IMR-90 (cell line): ENCODE measurements at regions not wholly inside any gene's neighbourhood (a gene's known extent, or its start where the extent isn't known, plus 50 kb on each side); places are given as distances from the start of the nearest gene placed in this dataset.

Experiments
- ATAC-seq: fragments of 200-7000 bp; cut with Tn5 transposase; 2 replicates; pipeline ENCODE4 v1.9.1; 2020; ENCODE audit warnings: low read depth, mild to moderate bottlenecking, moderate library complexity
- BruUV-seq: library from RNA; stranded (reverse); fragments of 400-500 nt; replicated peaks from 2 replicates; lab custom pipeline; 2021; lab: Mats Ljungman, UMichigan
- CTCF ChIA-PET: fragments of 300-600 bp; formaldehyde crosslinking; extraction: SDS; loops from one replicate; lab custom pipeline; 2021; ENCODE audit warnings: antibody characterized with exemption; lab: Yijun Ruan, JAX
- POLR2A ChIA-PET: fragments of 300-600 bp; sonication (Branson Sonifier 250); formaldehyde crosslinking; loops from one replicate; lab custom pipeline; 2022; ENCODE audit warnings: antibody characterized with exemption; ENCODE audit not compliant: unreplicated experiment; lab: Charles Lee
- DNase-seq: peaks from one replicate; pipeline ENCODE4 v3.0.0; 2013
- H2AFZ ChIP-seq: replicated peaks from 2 replicates; pipeline ENCODE3; 2013; ENCODE audit warnings: low read length, mild to moderate bottlenecking; ENCODE audit not compliant: poor library complexity
- H2AK5ac ChIP-seq: 2 replicates; pipeline ENCODE4 v1.6.1; 2013; ENCODE audit warnings: low read depth, low read length, inconsistent platforms
- H2AK9ac ChIP-seq: replicated peaks from 2 replicates; pipeline ENCODE3; 2013; ENCODE audit warnings: mild to moderate bottlenecking, low read depth, low read length, moderate library complexity; ENCODE audit not compliant: poor library complexity
- H2BK120ac ChIP-seq: 2 replicates; pipeline ENCODE4 v1.6.1; 2013; ENCODE audit warnings: low read depth, low read length, inconsistent platforms
- H2BK15ac ChIP-seq: 3 replicates; pipeline ENCODE4 v1.6.1; 2013; ENCODE audit warnings: low read depth, low read length, inconsistent platforms
- H2BK20ac ChIP-seq: 2 replicates; pipeline ENCODE4 v1.6.1; 2013; ENCODE audit warnings: low read depth, mild to moderate bottlenecking, inconsistent platforms, low read length, moderate library complexity
- H2BK5ac ChIP-seq: 2 replicates; pipeline ENCODE4 v1.6.1; 2013; ENCODE audit warnings: mild to moderate bottlenecking, low read depth, low read length, inconsistent platforms; ENCODE audit not compliant: poor library complexity, severe bottlenecking
- H3K14ac ChIP-seq: replicated peaks from 2 replicates; pipeline ENCODE4 v1.6.1; 2013; ENCODE audit warnings: low read depth, low read length, inconsistent platforms
- H3K18ac ChIP-seq: 2 replicates; pipeline ENCODE4 v1.6.1; 2013; ENCODE audit warnings: low read depth, low read length, control low read depth
- H3K23ac ChIP-seq: 2 replicates; pipeline ENCODE4 v1.6.1; 2013; ENCODE audit warnings: low read depth, low read length, inconsistent platforms
- H3K27ac ChIP-seq: 2 replicates; pipeline ENCODE4 v1.5.1; 2013; ENCODE audit warnings: mild to moderate bottlenecking, control low read depth, low read length; ENCODE audit not compliant: insufficient read depth
- H3K27me3 ChIP-seq: 2 replicates; pipeline ENCODE4 v1.6.1; 2013; ENCODE audit warnings: low read length; ENCODE audit not compliant: control insufficient read depth, insufficient read depth
- H3K36me3 ChIP-seq: 2 replicates; pipeline ENCODE4 v1.6.1; 2013; ENCODE audit warnings: low read length, mixed read lengths; ENCODE audit not compliant: control insufficient read depth, insufficient read depth
- H3K4ac ChIP-seq: 2 replicates; pipeline ENCODE4 v1.6.1; 2013; ENCODE audit warnings: low read depth, low read length, inconsistent platforms
- H3K4me1 ChIP-seq: 2 replicates; pipeline ENCODE4 v1.6.1; 2013; ENCODE audit warnings: low read length, mixed read lengths; ENCODE audit not compliant: control insufficient read depth, insufficient read depth
- H3K4me2 ChIP-seq: 2 replicates; pipeline ENCODE4 v1.6.1; 2013; ENCODE audit warnings: low read depth, mild to moderate bottlenecking, control low read depth, low read length, moderate library complexity
- H3K4me3 ChIP-seq: 2 replicates; pipeline ENCODE4 v1.5.1; 2013; ENCODE audit warnings: low read depth, mild to moderate bottlenecking, control low read depth, low read length, moderate library complexity; ENCODE audit not compliant: insufficient read depth
- H3K56ac ChIP-seq: 2 replicates; pipeline ENCODE4 v1.6.1; 2013; ENCODE audit warnings: low read length, inconsistent platforms; ENCODE audit not compliant: insufficient read depth; ENCODE audit errors: extremely low read depth
- H3K79me1 ChIP-seq, 2 experiments: 2 replicates each; pipeline ENCODE4 v1.6.1; 2013; ENCODE audit warnings: low read length in 2 of 2, inconsistent platforms in 1 of 2, low read depth in 1 of 2
- H3K9ac ChIP-seq: 2 replicates; pipeline ENCODE4 v1.6.1; 2013; ENCODE audit warnings: low read depth, low read length, control low read depth
- H3K9me1 ChIP-seq: 2 replicates; pipeline ENCODE4 v1.6.1; 2013; ENCODE audit warnings: low read length, inconsistent platforms; ENCODE audit not compliant: insufficient read depth
- H3K9me3 ChIP-seq: 2 replicates; pipeline ENCODE4 v1.6.1; 2013; ENCODE audit warnings: low read length; ENCODE audit not compliant: control insufficient read depth, insufficient read depth
- H4K20me1 ChIP-seq: 2 replicates; pipeline ENCODE4 v1.6.1; 2013; ENCODE audit warnings: low read length, inconsistent platforms; ENCODE audit not compliant: insufficient read depth
- H4K5ac ChIP-seq: 2 replicates; pipeline ENCODE4 v1.6.1; 2013; ENCODE audit warnings: mild to moderate bottlenecking, low read depth, low read length, control low read depth
- H4K8ac ChIP-seq, 2 experiments: 2 replicates each; pipeline ENCODE4 v1.6.1; 2013; ENCODE audit warnings: low read depth in 2 of 2, low read length in 2 of 2, control low read depth in 1 of 2, inconsistent platforms in 1 of 2
- H4K91ac ChIP-seq: 2 replicates; pipeline ENCODE4 v1.6.1; 2013; ENCODE audit warnings: low read depth, low read length, inconsistent platforms; ENCODE audit not compliant: insufficient read depth
- BHLHE40 ChIP-seq: fragments of 150-350 bp; IDR thresholded peaks from 2 replicates; pipeline ENCODE4 v1.6.1; 2016; ENCODE audit warnings: mild to moderate bottlenecking, low read depth, low read length
- CHD1 ChIP-seq: IDR thresholded peaks from 2 replicates; pipeline ENCODE4 v1.6.1; 2012; ENCODE audit warnings: low read depth, low read length, improper control_type of control experiment
- FOS ChIP-seq: fragments of 150-350 bp; IDR thresholded peaks from 2 replicates; pipeline ENCODE4 v1.6.1; 2016; ENCODE audit warnings: low read depth, low read length
- MAFK ChIP-seq: IDR thresholded peaks from 2 replicates; pipeline ENCODE4 v1.6.1; 2012; ENCODE audit warnings: low read depth, low read length, improper control_type of control experiment
- MAZ ChIP-seq: IDR thresholded peaks from 2 replicates; pipeline ENCODE4 v1.6.1; 2012; ENCODE audit warnings: low read depth, mild to moderate bottlenecking, low read length, improper control_type of control experiment, moderate library complexity, borderline replicate concordance
- NFE2L2 ChIP-seq: fragments of 150-350 bp; IDR thresholded peaks from 2 replicates; pipeline ENCODE4 v1.6.1; 2016; ENCODE audit warnings: low read depth, mild to moderate bottlenecking, low read length
- POLR2A ChIP-seq: IDR thresholded peaks from 2 replicates; pipeline ENCODE4 v1.6.1; 2012; ENCODE audit warnings: mild to moderate bottlenecking, low read depth, low read length
- RAD21 ChIP-seq: IDR thresholded peaks from 2 replicates; pipeline ENCODE4 v1.6.1; 2012; ENCODE audit warnings: low read length, improper control_type of control experiment
- RCOR1 ChIP-seq: IDR thresholded peaks from 2 replicates; pipeline ENCODE4 v1.6.1; 2012; ENCODE audit warnings: mild to moderate bottlenecking, low read length, improper control_type of control experiment; ENCODE audit not compliant: insufficient replicate concordance
- RFX5 ChIP-seq: IDR thresholded peaks from 2 replicates; pipeline ENCODE4 v1.8.0; 2012; ENCODE audit warnings: low read depth, mild to moderate bottlenecking, low read length, moderate library complexity
- SMC3 ChIP-seq: fragments of 150-350 bp; IDR thresholded peaks from 2 replicates; pipeline ENCODE4 v1.6.1; 2016; ENCODE audit warnings: low read depth, mild to moderate bottlenecking, antibody characterized with exemption, low read length, moderate library complexity
- WGBS, 2 experiments: methylation state at CpG; one replicate each; pipeline versions ENCODE4 v1.1.5 to v1.1.7; 2013; ENCODE audit warnings: missing lambda C conversion rate in 2 of 2; ENCODE audit not compliant: insufficient read length in 1 of 2; ENCODE audit errors: extremely low coverage in 2 of 2; 5-methylcytosine and 5-hydroxymethylcytosine counted together
- dilution Hi-C: fragments of 300-500 bp; cut with HindIII; formaldehyde crosslinking; loops from one replicate; pipeline ENCODE4 v1.14.3; 2018; ENCODE audit warnings: low sequenced_read_pairs; ENCODE audit not compliant: unreplicated experiment
- in situ Hi-C: fragments of 300-500 bp; cut with MboI; formaldehyde crosslinking; loops from 3 replicates; pipeline ENCODE4 v1.14.3; 2019; ENCODE audit warnings: low sequenced_read_pairs, inconsistent platforms, mixed read lengths
- intact Hi-C: fragments of 100-400 bp; cut with micrococcal nuclease; formaldehyde crosslinking; loops from 2 replicates; pipeline ENCODE4 v1.10.0; 2022
- TF ChIP-seq, protein P1 (sequence below): fragments of 150-350 bp; IDR thresholded peaks from 2 replicates; pipeline ENCODE4 v1.6.1; 2017; ENCODE audit warnings: mild to moderate bottlenecking, antibody characterized with exemption, low read length, low read depth
- TF ChIP-seq, protein P2 (sequence below): fragments of 150-350 bp; IDR thresholded peaks from 2 replicates; pipeline ENCODE4 v1.6.1; 2016; ENCODE audit warnings: low read depth, mild to moderate bottlenecking, low read length, moderate library complexity, borderline replicate concordance
- TF ChIP-seq, protein P3 (sequence below): conservative IDR thresholded peaks from 2 replicates; pipeline ENCODE4 v1.5.1; 2012; ENCODE audit warnings: mild to moderate bottlenecking, low read depth, low read length, improper control_type of control experiment

DNA sequence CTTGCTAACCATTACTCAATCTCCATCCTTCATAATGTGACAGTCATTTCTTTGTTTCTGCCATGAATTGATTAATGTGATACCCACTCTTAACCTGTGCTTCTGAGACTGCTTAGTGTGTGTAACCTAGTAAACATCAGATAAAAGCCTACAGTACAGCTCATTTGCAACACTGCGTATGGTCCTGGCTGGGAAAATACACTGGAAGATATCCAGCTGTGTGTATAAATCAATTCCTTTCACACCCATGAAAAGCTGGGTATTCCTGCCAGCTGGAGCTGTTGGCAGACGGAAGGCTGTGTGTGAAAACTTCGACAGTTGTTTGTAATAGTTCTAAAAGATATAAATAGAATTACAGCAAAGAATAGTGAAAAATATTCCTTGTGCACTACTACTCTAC is 509.2 kb downstream of the FRK start:
- CTCF ChIA-PET, result interaction anchor here (0.5 to 1.4 kb wide), 3 partner anchors 17 to 340 kb away, joined by 3 to 4 read pairs (median 3); no protein-coding TSS in a partner anchor
- no peak overlapping the region for H3K27ac ChIP-seq
- BruUV-seq, result no TSS peak

More for the DNA sequence above, 509.2 kb downstream of the FRK start:
- no peak overlapping the region for H3K4me3 ChIP-seq
- no peak overlapping the region for H3K18ac ChIP-seq
- H3K4me2 ChIP-seq, result no peak overlapping the region
- no peak overlapping the region for H2BK5ac ChIP-seq
- H2BK15ac ChIP-seq, result no peak overlapping the region
- no peak overlapping the region for H4K91ac ChIP-seq
- H4K20me1 ChIP-seq, result no peaks in the 10 kb centered on the region
- no peak for DNase-seq
- H3K9me3 ChIP-seq, result no peaks in the 10 kb centered on the region
- H2AK5ac ChIP-seq, result no peak overlapping the region
- POLR2A ChIA-PET, result no interaction called here
- dilution Hi-C loops, result no loop called here
- H3K23ac ChIP-seq, result no peak overlapping the region
- H3K4ac ChIP-seq, result no peak overlapping the region
- no CpG with 5 or more reads among the region's 3 CpGs for WGBS, 2 experiments
- ATAC-seq, result no peak
- H4K8ac ChIP-seq, result no peak overlapping the region
- no peaks in the 10 kb centered on the region for H3K9me1 ChIP-seq
- H2AK9ac ChIP-seq, result no peak overlapping the region
- H2BK120ac ChIP-seq, result no peak overlapping the region
- H3K36me3 ChIP-seq, result no peaks in the 10 kb centered on the region
- no peak overlapping the region for H4K5ac ChIP-seq
- H3K4me1 ChIP-seq, result no peaks in the 10 kb centered on the region
- H3K79me1 ChIP-seq, result no peaks in the 10 kb centered on the region
- intact Hi-C loops, result no loop called here
- in situ Hi-C loops, result no loop called here
- H3K9ac ChIP-seq, result no peak overlapping the region
- no peak overlapping the region for H2AFZ ChIP-seq
- TF ChIP-seq SMC3 (no peak), NFE2L2 (no peak), MAFK (no peak), BHLHE40 (no peak), POLR2A (no peak), RCOR1 (no peak), RAD21 (no peak), FOS (no peak), RFX5 (no peak), MAZ (no peak), CHD1 (no peak)
- TF ChIP-seq, protein P1, sequence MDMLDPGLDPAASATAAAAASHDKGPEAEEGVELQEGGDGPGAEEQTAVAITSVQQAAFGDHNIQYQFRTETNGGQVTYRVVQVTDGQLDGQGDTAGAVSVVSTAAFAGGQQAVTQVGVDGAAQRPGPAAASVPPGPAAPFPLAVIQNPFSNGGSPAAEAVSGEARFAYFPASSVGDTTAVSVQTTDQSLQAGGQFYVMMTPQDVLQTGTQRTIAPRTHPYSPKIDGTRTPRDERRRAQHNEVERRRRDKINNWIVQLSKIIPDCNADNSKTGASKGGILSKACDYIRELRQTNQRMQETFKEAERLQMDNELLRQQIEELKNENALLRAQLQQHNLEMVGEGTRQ, result no peak
- TF ChIP-seq, protein P2, sequence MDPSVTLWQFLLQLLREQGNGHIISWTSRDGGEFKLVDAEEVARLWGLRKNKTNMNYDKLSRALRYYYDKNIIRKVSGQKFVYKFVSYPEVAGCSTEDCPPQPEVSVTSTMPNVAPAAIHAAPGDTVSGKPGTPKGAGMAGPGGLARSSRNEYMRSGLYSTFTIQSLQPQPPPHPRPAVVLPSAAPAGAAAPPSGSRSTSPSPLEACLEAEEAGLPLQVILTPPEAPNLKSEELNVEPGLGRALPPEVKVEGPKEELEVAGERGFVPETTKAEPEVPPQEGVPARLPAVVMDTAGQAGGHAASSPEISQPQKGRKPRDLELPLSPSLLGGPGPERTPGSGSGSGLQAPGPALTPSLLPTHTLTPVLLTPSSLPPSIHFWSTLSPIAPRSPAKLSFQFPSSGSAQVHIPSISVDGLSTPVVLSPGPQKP, result no peak
- TF ChIP-seq, protein P3, sequence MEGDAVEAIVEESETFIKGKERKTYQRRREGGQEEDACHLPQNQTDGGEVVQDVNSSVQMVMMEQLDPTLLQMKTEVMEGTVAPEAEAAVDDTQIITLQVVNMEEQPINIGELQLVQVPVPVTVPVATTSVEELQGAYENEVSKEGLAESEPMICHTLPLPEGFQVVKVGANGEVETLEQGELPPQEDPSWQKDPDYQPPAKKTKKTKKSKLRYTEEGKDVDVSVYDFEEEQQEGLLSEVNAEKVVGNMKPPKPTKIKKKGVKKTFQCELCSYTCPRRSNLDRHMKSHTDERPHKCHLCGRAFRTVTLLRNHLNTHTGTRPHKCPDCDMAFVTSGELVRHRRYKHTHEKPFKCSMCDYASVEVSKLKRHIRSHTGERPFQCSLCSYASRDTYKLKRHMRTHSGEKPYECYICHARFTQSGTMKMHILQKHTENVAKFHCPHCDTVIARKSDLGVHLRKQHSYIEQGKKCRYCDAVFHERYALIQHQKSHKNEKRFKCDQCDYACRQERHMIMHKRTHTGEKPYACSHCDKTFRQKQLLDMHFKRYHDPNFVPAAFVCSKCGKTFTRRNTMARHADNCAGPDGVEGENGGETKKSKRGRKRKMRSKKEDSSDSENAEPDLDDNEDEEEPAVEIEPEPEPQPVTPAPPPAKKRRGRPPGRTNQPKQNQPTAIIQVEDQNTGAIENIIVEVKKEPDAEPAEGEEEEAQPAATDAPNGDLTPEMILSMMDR, result no peak
- H3K56ac ChIP-seq, result no peak overlapping the region
- no peaks in the 10 kb centered on the region for H3K27me3 ChIP-seq
- H3K14ac ChIP-seq, result no peak overlapping the region
- H2BK20ac ChIP-seq, result no peak overlapping the region
